IPS-20b (cell line): ENCODE measurements at regions not wholly inside any gene's neighbourhood (a gene's known extent, or its start where the extent isn't known, plus 50 kb on each side); places are given as distances from the start of the nearest gene placed in this dataset.
"Not testable (repeated sequence)": the region's sequence is repeated elsewhere in the genome, so short reads cannot be mapped to it uniquely, and the experiment has no call there.

Experiments used
- H3K27ac ChIP-seq: one replicate; pipeline ENCODE4 v1.5.1; 2013; ENCODE audit warnings: low read length
- H3K27me3 ChIP-seq: 2 replicates; pipeline ENCODE4 v1.6.1; 2013; ENCODE audit warnings: mild to moderate bottlenecking, low read length, inconsistent platforms; ENCODE audit not compliant: insufficient read depth
- H3K36me3 ChIP-seq: 2 replicates; pipeline ENCODE4 v1.6.1; 2013; ENCODE audit warnings: low read depth, mild to moderate bottlenecking, inconsistent platforms, low read length, moderate library complexity; ENCODE audit not compliant: insufficient read depth
- H3K4me1 ChIP-seq: 2 replicates; pipeline ENCODE4 v1.6.1; 2013; ENCODE audit warnings: mild to moderate bottlenecking, control low read depth, inconsistent platforms, low read length, moderate library complexity; ENCODE audit not compliant: insufficient read depth
- H3K4me3 ChIP-seq: 2 replicates; pipeline ENCODE4 v1.5.1; 2013; ENCODE audit warnings: mild to moderate bottlenecking, low read length, inconsistent platforms
- H3K9ac ChIP-seq: 2 replicates; pipeline ENCODE4 v1.6.1; 2013; ENCODE audit warnings: low read depth, mild to moderate bottlenecking, inconsistent platforms, low read length, moderate library complexity
- H3K9me3 ChIP-seq: 2 replicates; pipeline ENCODE4 v1.6.1; 2013; ENCODE audit warnings: mild to moderate bottlenecking, low read depth, low read length, inconsistent platforms; ENCODE audit not compliant: insufficient read depth

DNA sequence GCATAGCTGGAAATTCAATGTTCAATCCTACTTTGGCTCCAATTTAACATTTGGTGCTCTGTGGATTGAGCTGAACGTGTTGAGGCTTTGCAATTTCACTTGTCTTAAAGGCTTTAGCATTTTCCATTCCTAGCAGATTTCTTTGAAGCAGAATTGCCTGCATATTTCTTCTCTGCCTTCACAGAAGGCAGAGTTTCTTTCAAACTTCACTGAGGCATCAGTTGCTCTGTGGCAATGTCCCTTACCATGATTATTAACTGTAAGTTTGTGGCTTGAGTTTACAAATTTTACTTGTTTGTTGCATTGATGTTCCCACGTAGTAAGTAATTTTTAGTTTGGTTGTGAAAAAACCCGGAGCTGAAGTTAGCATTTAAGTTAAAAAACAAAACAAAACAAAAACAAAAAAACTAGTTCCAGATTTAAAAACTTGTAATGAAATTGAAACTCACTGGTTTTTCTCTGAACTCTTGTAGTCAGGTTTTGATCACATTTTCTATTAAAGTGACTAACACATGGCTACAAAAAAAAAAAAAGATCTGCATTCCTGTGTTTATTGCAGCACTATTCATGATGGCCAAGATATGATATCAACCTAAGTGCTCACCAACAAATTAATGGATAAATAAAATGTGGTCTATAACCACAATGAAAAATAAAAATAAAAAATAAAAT, 55.2 kb upstream of the UXS1 start:
- H3K27me3 ChIP-seq, H3K4me3 ChIP-seq, H3K36me3 ChIP-seq, H3K9me3 ChIP-seq, H3K27ac ChIP-seq, H3K4me1 ChIP-seq, H3K9ac ChIP-seq: not testable (repeated sequence)

DNA sequence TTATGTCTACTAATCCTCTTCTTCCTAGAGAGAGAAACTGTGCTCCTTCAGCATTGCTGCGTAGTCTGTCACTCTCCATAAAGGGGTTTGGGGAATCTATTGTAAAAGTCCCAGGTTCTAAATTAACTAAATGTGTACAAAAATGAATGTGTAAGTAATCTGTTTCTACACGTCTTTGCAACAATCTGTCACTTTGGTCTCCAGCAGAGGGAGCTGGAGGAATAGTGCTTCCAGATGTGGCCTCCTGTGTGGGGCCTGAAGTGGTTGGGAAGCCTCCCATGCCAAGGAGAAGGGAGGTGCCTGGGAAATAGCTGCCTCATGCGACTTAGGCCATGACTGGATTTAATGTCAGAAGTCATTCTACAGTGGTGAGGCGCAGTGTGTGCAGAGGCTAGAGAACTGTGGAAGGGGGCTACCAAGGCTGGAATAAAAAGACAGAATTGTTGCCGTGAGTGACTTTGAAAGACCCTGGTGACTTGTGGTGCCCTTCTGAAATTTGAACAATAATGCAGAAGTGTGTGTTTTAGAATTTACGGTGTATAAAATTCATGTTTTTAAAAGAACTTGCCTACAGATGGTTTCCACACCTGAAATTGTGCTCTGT, 54.5 kb upstream of the UXS1 start:
- not testable (repeated sequence) for H3K36me3 ChIP-seq, H3K9ac ChIP-seq, H3K27me3 ChIP-seq, H3K4me1 ChIP-seq, H3K4me3 ChIP-seq, H3K9me3 ChIP-seq, H3K27ac ChIP-seq
